Peyer's patch (tissue), 4 donors: ENCODE measurements at regions not wholly inside any gene's neighbourhood (a gene's known extent, or its start where the extent isn't known, plus 50 kb on each side); places are given as distances from the start of the nearest gene placed in this dataset.

ENCODE experiments used
- DNase-seq, 3 donors: peaks; one replicate each; pipeline ENCODE4 v3.0.0-alpha.2; 2017 to 2019
- H3K27ac ChIP-seq, 4 donors: fragments of 200-600 bp; sonication (generic); one replicate each; pipeline ENCODE4 v1.5.1; 2016 to 2019
- H3K27me3 ChIP-seq, 2 donors: fragments of 200-600 bp; sonication (generic); one replicate each; pipeline ENCODE4 v1.5.1; 2019
- H3K36me3 ChIP-seq, 3 donors: fragments of 200-600 bp; sonication (generic); one replicate each; pipeline ENCODE4 v1.5.1; 2016 to 2019
- H3K4me1 ChIP-seq, 4 donors: fragments of 200-600 bp; sonication (generic); one replicate each; pipeline ENCODE4 v1.5.1; 2016 to 2019
- H3K4me3 ChIP-seq, 4 donors: fragments of 200-600 bp; sonication (generic); 1 replicate in 3 of 4; 2 replicates in 1 of 4; pipeline ENCODE4 v1.5.1; 2016 to 2019; ENCODE audit warnings: mild to moderate bottlenecking in 1 of 4
- H3K9me3 ChIP-seq, 4 donors: fragments of 200-600 bp; sonication (generic); one replicate each; pipeline ENCODE4 v1.5.1; 2016 to 2019; ENCODE audit warnings: mild to moderate bottlenecking in 1 of 4
- CTCF ChIP-seq, 6 experiments: fragments of 450-650 bp in 4 of 6; fragments of 200-600 bp in 2 of 6; sonication (generic) in 1 of 6; IDR thresholded peaks; one replicate each; pipeline ENCODE4 v1.5.1; 2017 to 2019; ENCODE audit warnings: antibody characterized with exemption in 6 of 6, mild to moderate bottlenecking in 3 of 6, moderate library complexity in 1 of 6
- POLR2A ChIP-seq, 2 donors: fragments of 450-650 bp; IDR thresholded peaks; one replicate each; pipeline ENCODE4 v1.5.1; 2017; ENCODE audit warnings: antibody characterized with exemption in 2 of 2, mild to moderate bottlenecking in 2 of 2, moderate library complexity in 2 of 2

GRCh38 chr6:56761651-56762050 lies 119.0 kb upstream of the DST start:
- no peak for DNase-seq
- Histone ChIP-seq H3K9me3 (no peaks in the 10 kb centered on the region), H3K4me3 (no peak overlapping the region), H3K36me3 (no peaks in the 10 kb centered on the region), H3K27me3 (no peaks in the 10 kb centered on the region), H3K4me1 (peaks cover 0 to 12% (median 0%) of the 10 kb centered on the region in 4 donors), H3K27ac (no peak overlapping the region)
- TF ChIP-seq CTCF (IDR thresholded peaks at IDR 0.05) (no peak), POLR2A (IDR thresholded peaks at IDR 0.05) (no peak)

GRCh38 chr6:56760842-56761241 lies 118.2 kb upstream of the DST start:
- no peak for TF ChIP-seq CTCF (IDR thresholded peaks at IDR 0.05)
- no peak for TF ChIP-seq POLR2A (IDR thresholded peaks at IDR 0.05)
- H3K27ac ChIP-seq, result no peak overlapping the region
- H3K4me3 ChIP-seq, result no peak overlapping the region
- peaks cover 0 to 20% (median 0%) of the 10 kb centered on the region in 4 donors for H3K4me1 ChIP-seq
- DNase-seq, result no peak
- no peaks in the 10 kb centered on the region for H3K27me3 ChIP-seq
- no peaks in the 10 kb centered on the region for H3K36me3 ChIP-seq
- no peaks in the 10 kb centered on the region for H3K9me3 ChIP-seq

GRCh38 chr6:56759521-56759920 lies 116.8 kb upstream of the DST start:
- Histone ChIP-seq H3K36me3 (no peaks in the 10 kb centered on the region), H3K27me3 (no peaks in the 10 kb centered on the region), H3K4me1 (peaks cover 0 to 20% (median 0%) of the 10 kb centered on the region in 4 donors), H3K27ac (no peak overlapping the region), H3K9me3 (no peaks in the 10 kb centered on the region), H3K4me3 (no peak overlapping the region)
- DNase-seq, result no peak
- TF ChIP-seq POLR2A (IDR thresholded peaks at IDR 0.05), result no peak
- TF ChIP-seq CTCF (IDR thresholded peaks at IDR 0.05), result no peak

GRCh38 chr6:56758553-56758952 lies 115.9 kb upstream of the DST start:
- no peak for TF ChIP-seq CTCF (IDR thresholded peaks at IDR 0.05)
- TF ChIP-seq POLR2A (IDR thresholded peaks at IDR 0.05), result no peak
- Histone ChIP-seq H3K36me3 (no peaks in the 10 kb centered on the region), H3K27me3 (no peaks in the 10 kb centered on the region), H3K4me1 (peaks cover 0 to 20% (median 0%) of the 10 kb centered on the region in 4 donors), H3K4me3 (no peak overlapping the region), H3K9me3 (no peaks in the 10 kb centered on the region), H3K27ac (no peak overlapping the region)
- DNase-seq, result no peak

- Histone ChIP-seq H3K4me1 (peaks cover 0 to 20% (median 0%) of the 10 kb centered on the region in 4 donors), H3K9me3 (no peaks in the 10 kb centered on the region), H3K27me3 (no peaks in the 10 kb centered on the region), H3K36me3 (no peaks in the 10 kb centered on the region), H3K27ac (no peak overlapping the region), H3K4me3 (no peak overlapping the region)
- TF ChIP-seq CTCF (IDR thresholded peaks at IDR 0.05) (no peak), POLR2A (IDR thresholded peaks at IDR 0.05) (no peak)
- DNase-seq, result no peak
Observed at GRCh38 chr6:56758120-56758519, 115.4 kb upstream of the DST start.

- Histone ChIP-seq H3K27me3 (no peaks in the 10 kb centered on the region), H3K4me3 (no peak overlapping the region), H3K27ac (no peak overlapping the region), H3K4me1 (peaks cover 0 to 20% (median 0%) of the 10 kb centered on the region in 4 donors), H3K36me3 (no peaks in the 10 kb centered on the region), H3K9me3 (no peaks in the 10 kb centered on the region)
- TF ChIP-seq POLR2A (IDR thresholded peaks at IDR 0.05) (no peak), CTCF (IDR thresholded peaks at IDR 0.05) (peak in 4 of 6 experiments; percentile 3 to 49 (median 38))
- peak in 1 of 3 donors; percentile 55 for DNase-seq
Observed at GRCh38 chr6:56757588-56757984, 114.9 kb upstream of the DST start.
